H9 (cell line): ENCODE measurements at regions not wholly inside any gene's neighbourhood (a gene's known extent, or its start where the extent isn't known, plus 50 kb on each side); places are given as distances from the start of the nearest gene placed in this dataset.

ENCODE experiments used
- DNase-seq: peaks from one replicate; pipeline ENCODE4 v3.0.0-alpha.2; 2017
- H2AFZ ChIP-seq: one replicate; pipeline ENCODE4 v1.6.1; 2013; ENCODE audit warnings: mild to moderate bottlenecking, low read length, control low read depth, moderate library complexity
- H2AK5ac ChIP-seq: 2 replicates; pipeline ENCODE4 v1.6.1; 2013; ENCODE audit warnings: low read length, control low read depth, mixed read lengths; ENCODE audit not compliant: insufficient read length
- H2BK120ac ChIP-seq: one replicate; pipeline ENCODE4 v1.6.1; 2013; ENCODE audit warnings: low read depth, mild to moderate bottlenecking, low read length, control low read depth, inconsistent platforms; ENCODE audit not compliant: poor library complexity, severe bottlenecking
- H2BK12ac ChIP-seq: 2 replicates; pipeline ENCODE4 v1.6.1; 2013; ENCODE audit warnings: low read length, control low read depth, mixed read lengths, low read depth; ENCODE audit not compliant: insufficient read length
- H2BK15ac ChIP-seq: 2 replicates; pipeline ENCODE4 v1.6.1; 2013; ENCODE audit warnings: low read depth, low read length, control low read depth
- H2BK20ac ChIP-seq: one replicate; pipeline ENCODE4 v1.6.1; 2013; ENCODE audit warnings: low read depth, mild to moderate bottlenecking, low read length, control low read depth, inconsistent platforms; ENCODE audit not compliant: poor library complexity, severe bottlenecking
- H2BK5ac ChIP-seq: 2 replicates; pipeline ENCODE4 v1.6.1; 2013; ENCODE audit warnings: low read length, control low read depth, mixed read lengths; ENCODE audit not compliant: insufficient read length
- H3K14ac ChIP-seq: 2 replicates; pipeline ENCODE4 v1.6.1; 2013; ENCODE audit warnings: low read length, control low read depth; ENCODE audit not compliant: insufficient read depth
- H3K18ac ChIP-seq: 2 replicates; pipeline ENCODE4 v1.6.1; 2013; ENCODE audit warnings: low read depth, mild to moderate bottlenecking, mixed read lengths, low read length, control low read depth; ENCODE audit not compliant: insufficient read length
- H3K23ac ChIP-seq: 2 replicates; pipeline ENCODE4 v1.6.1; 2013; ENCODE audit warnings: low read length, control low read depth, mixed read lengths, low read depth; ENCODE audit not compliant: insufficient read length
- H3K23me2 ChIP-seq: 2 replicates; pipeline ENCODE4 v1.6.1; 2013; ENCODE audit warnings: low read depth, mild to moderate bottlenecking, mixed read lengths, low read length, control low read depth; ENCODE audit not compliant: insufficient read length, poor library complexity, severe bottlenecking
- H3K27ac ChIP-seq: 2 replicates; pipeline ENCODE4 v1.5.1; 2013; ENCODE audit warnings: low read length, control low read depth, mixed read lengths, low read depth; ENCODE audit not compliant: insufficient read length
- H3K27me3 ChIP-seq: 2 replicates; pipeline ENCODE4 v1.6.1; 2013; ENCODE audit warnings: low read length, control low read depth, inconsistent platforms; ENCODE audit not compliant: insufficient read depth
- H3K4ac ChIP-seq: 2 replicates; pipeline ENCODE4 v1.6.1; 2013; ENCODE audit warnings: low read depth, mild to moderate bottlenecking, control low read depth, inconsistent platforms, low read length, moderate library complexity
- H3K4me1 ChIP-seq: 2 replicates; pipeline ENCODE4 v1.6.1; 2013; ENCODE audit warnings: low read length, control low read depth, inconsistent platforms; ENCODE audit not compliant: insufficient read depth
- H3K4me2 ChIP-seq: 2 replicates; pipeline ENCODE4 v1.6.1; 2013; ENCODE audit warnings: low read length, control low read depth, mixed read lengths; ENCODE audit not compliant: insufficient read length, insufficient read depth
- H3K56ac ChIP-seq: 2 replicates; pipeline ENCODE4 v1.6.1; 2013; ENCODE audit warnings: low read depth, mild to moderate bottlenecking, mixed read lengths, low read length, control low read depth; ENCODE audit not compliant: insufficient read length
- H3K79me1 ChIP-seq: 2 replicates; pipeline ENCODE4 v1.6.1; 2013; ENCODE audit warnings: low read depth, mild to moderate bottlenecking, moderate library complexity, low read length, control low read depth, inconsistent platforms; ENCODE audit not compliant: insufficient read depth, poor library complexity, severe bottlenecking
- H3K79me2 ChIP-seq: 2 replicates; pipeline ENCODE4 v1.6.1; 2013; ENCODE audit warnings: low read length, control low read depth, inconsistent platforms; ENCODE audit not compliant: insufficient read depth
- H3K9ac ChIP-seq: 2 replicates; pipeline ENCODE4 v1.6.1; 2013; ENCODE audit warnings: low read length, control low read depth, mixed read lengths; ENCODE audit not compliant: insufficient read length; ENCODE audit errors: extremely low read depth
- H3K9me3 ChIP-seq: one replicate; pipeline ENCODE4 v1.6.1; 2013; ENCODE audit warnings: low read depth, low read length, inconsistent platforms; ENCODE audit not compliant: control insufficient read depth
- H3T11ph ChIP-seq: one replicate; pipeline ENCODE4 v1.6.1; 2013; ENCODE audit warnings: mild to moderate bottlenecking, low read length, control low read depth, inconsistent platforms
- H4K20me1 ChIP-seq: one replicate; pipeline ENCODE4 v1.6.1; 2013; ENCODE audit not compliant: control insufficient read depth, insufficient read length, insufficient read depth
- H4K5ac ChIP-seq: 2 replicates; pipeline ENCODE4 v1.6.1; 2013; ENCODE audit warnings: low read depth, mild to moderate bottlenecking, mixed read lengths, low read length, control low read depth; ENCODE audit not compliant: insufficient read length
- H4K8ac ChIP-seq: replicated peaks from 2 replicates; pipeline ENCODE4 v1.6.1; 2013; ENCODE audit warnings: low read length, control low read depth, mixed read lengths, low read depth; ENCODE audit not compliant: insufficient read length
- H4K91ac ChIP-seq: 2 replicates; pipeline ENCODE4 v1.6.1; 2013; ENCODE audit warnings: low read depth, mild to moderate bottlenecking, moderate library complexity, mixed read lengths, low read length, control low read depth; ENCODE audit not compliant: insufficient read length
- H3K27ac Mint-ChIP-seq, 3 experiments: 2 replicates in 2 of 3; 3 replicates in 1 of 3; pipeline ENCODE4 v1.8.0; 2020 to 2021; ENCODE audit warnings: mixed read lengths in 3 of 3, mild to moderate bottlenecking in 1 of 3, moderate library complexity in 1 of 3
- H3K27me3 Mint-ChIP-seq: 2 replicates; pipeline ENCODE4 v1.8.0; 2021; ENCODE audit warnings: low read depth, mild to moderate bottlenecking, moderate library complexity, mixed read lengths
- H3K36me3 Mint-ChIP-seq, 3 experiments: 2 replicates in 2 of 3; 3 replicates in 1 of 3; pipeline ENCODE4 v1.8.0; 2020 to 2021; ENCODE audit warnings: low read depth in 3 of 3, mixed read lengths in 3 of 3; ENCODE audit not compliant: insufficient read depth in 1 of 3
- H3K4me1 Mint-ChIP-seq, 2 experiments: 2 replicates each; pipeline ENCODE4 v1.8.0; 2020; ENCODE audit warnings: mixed read lengths in 2 of 2
- H3K4me3 Mint-ChIP-seq, 2 experiments: 2 replicates in 1 of 2; 3 replicates in 1 of 2; pipeline ENCODE4 v1.8.0; 2020 to 2021; ENCODE audit warnings: mild to moderate bottlenecking in 2 of 2, mixed read lengths in 2 of 2, moderate library complexity in 1 of 2
- H3K9me3 Mint-ChIP-seq, 2 experiments: 2 replicates in 1 of 2; 3 replicates in 1 of 2; pipeline ENCODE4 v1.8.0; 2020; ENCODE audit warnings: mild to moderate bottlenecking in 2 of 2, mixed read lengths in 2 of 2, moderate library complexity in 1 of 2
- WGBS: extraction: QIAGEN DNeasy Blood & Tissue Kit; methylation state at CpG from one replicate; pipeline ENCODE4 v1.1.7; 2013; ENCODE audit warnings: missing lambda C conversion rate, low lambda C conversion rate, mixed read lengths; ENCODE audit not compliant: insufficient read length; ENCODE audit errors: extremely low coverage; 5-methylcytosine and 5-hydroxymethylcytosine counted together
- TF ChIP-seq, protein P1 (sequence below): fragments of 200-600 bp; sonication (generic); conservative IDR thresholded peaks from 3 replicates; pipeline ENCODE4 v1.8.0; 2021; ENCODE audit warnings: antibody characterized with exemption, mild to moderate bottlenecking

- no peak overlapping the region for H2BK120ac ChIP-seq
- H3K79me2 ChIP-seq: no peaks in the 10 kb centered on the region
- no peak overlapping the region for H3K14ac ChIP-seq
- no peaks in the 10 kb centered on the region for H3K23me2 ChIP-seq
- H4K5ac ChIP-seq: no peak overlapping the region
- no peaks in the 10 kb centered on the region for H3K79me1 ChIP-seq
- H3K36me3 Mint-ChIP-seq: peaks cover 7 to 13% (median 11%) of the 10 kb centered on the region in 3 experiments; a peak in 6 of 7 replicates
- no peaks in the 10 kb centered on the region for H3K27me3 ChIP-seq
- H3K18ac ChIP-seq: no peak overlapping the region
- H3K9me3 Mint-ChIP-seq: peaks cover 29 to 32% of the 10 kb centered on the region in 2 experiments
- no peak overlapping the region for H3K4me2 ChIP-seq
- H3K9ac ChIP-seq: no peak overlapping the region
- H2AK5ac ChIP-seq: no peak overlapping the region
- H3K23ac ChIP-seq: no peak overlapping the region
- H3K27ac ChIP-seq: no peak overlapping the region
- H3K4ac ChIP-seq: no peak overlapping the region
- no peak overlapping the region for H2BK12ac ChIP-seq
- no CpG with 5 or more reads among the region's 15 CpGs for WGBS
- no peak overlapping the region for H3K27ac Mint-ChIP-seq
- peaks cover 9 to 12% of the 10 kb centered on the region in 2 experiments for H3K4me1 Mint-ChIP-seq
- peaks cover 6% of the 10 kb centered on the region for H3K27me3 Mint-ChIP-seq
- no peak overlapping the region for H2BK15ac ChIP-seq
- H2BK5ac ChIP-seq: no peak overlapping the region
- no peak overlapping the region for H4K91ac ChIP-seq
- H4K8ac ChIP-seq: no peak overlapping the region
- H3T11ph ChIP-seq: no peak overlapping the region
- TF ChIP-seq, protein P1, sequence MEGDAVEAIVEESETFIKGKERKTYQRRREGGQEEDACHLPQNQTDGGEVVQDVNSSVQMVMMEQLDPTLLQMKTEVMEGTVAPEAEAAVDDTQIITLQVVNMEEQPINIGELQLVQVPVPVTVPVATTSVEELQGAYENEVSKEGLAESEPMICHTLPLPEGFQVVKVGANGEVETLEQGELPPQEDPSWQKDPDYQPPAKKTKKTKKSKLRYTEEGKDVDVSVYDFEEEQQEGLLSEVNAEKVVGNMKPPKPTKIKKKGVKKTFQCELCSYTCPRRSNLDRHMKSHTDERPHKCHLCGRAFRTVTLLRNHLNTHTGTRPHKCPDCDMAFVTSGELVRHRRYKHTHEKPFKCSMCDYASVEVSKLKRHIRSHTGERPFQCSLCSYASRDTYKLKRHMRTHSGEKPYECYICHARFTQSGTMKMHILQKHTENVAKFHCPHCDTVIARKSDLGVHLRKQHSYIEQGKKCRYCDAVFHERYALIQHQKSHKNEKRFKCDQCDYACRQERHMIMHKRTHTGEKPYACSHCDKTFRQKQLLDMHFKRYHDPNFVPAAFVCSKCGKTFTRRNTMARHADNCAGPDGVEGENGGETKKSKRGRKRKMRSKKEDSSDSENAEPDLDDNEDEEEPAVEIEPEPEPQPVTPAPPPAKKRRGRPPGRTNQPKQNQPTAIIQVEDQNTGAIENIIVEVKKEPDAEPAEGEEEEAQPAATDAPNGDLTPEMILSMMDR: no peak
- no peak overlapping the region for H2BK20ac ChIP-seq
- H3K4me1 ChIP-seq: no peaks in the 10 kb centered on the region
- no peak overlapping the region for H3K4me3 Mint-ChIP-seq
- H4K20me1 ChIP-seq: no peaks in the 10 kb centered on the region
- no peak overlapping the region for H2AFZ ChIP-seq
- DNase-seq: peak; percentile 19
- no peak overlapping the region for H3K56ac ChIP-seq
- H3K9me3 ChIP-seq: peaks cover 7% of the 10 kb centered on the region
These were observed 309.5 kb downstream of the NDUFA10 start for GRCh38 chr2:239715606-239716005.
